NCI-H128 (cell line): ENCODE measurements at regions not wholly inside any gene's neighbourhood (a gene's known extent, or its start where the extent isn't known, plus 50 kb on each side); places are given as distances from the start of the nearest gene placed in this dataset.

Experiments
- DNase-seq: peaks from one replicate; lab custom pipeline; 2025; ENCODE audit not compliant: unreplicated experiment; lab: John Stamatoyannopoulos, UW

DNA sequence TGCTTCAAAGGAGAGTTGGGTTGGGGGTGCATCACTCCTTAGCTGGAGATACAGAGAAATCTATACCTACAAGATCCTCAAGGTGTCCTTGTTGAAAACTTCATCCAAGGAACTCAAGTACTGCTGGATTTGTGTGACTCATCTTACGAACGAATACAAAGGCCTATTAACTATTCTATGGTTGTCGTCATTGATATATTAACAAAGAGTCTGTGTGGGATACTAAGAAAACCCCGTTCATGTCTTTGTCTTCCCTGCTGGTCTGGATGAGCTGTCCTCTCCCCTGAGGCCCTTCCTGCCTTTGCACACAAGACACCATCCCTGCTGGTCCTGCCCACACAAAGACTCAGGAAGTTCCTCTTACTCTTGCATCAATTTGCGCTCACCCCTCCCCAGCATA is 54.9 kb upstream of the IRF2 start:
- no peak for DNase-seq

DNA sequence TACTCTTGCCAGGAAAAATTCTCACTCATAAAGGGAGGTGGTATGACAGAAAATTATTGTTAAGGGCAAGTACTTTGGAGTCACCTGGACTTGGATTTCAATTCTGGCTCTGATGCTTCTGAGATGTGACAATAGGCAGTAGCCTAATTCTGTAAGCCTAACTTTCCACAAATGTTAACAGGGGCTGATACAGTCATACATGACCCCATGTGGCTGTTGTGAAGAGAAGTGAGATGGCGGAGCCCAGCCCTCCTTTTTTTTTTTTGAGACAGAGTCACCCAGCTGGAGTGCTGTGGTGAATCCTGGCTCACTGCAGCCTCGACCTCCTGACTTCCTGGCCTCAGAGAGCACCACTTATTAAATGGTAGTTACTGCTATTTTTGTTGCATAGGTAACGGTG is 54.4 kb upstream of the IRF2 start:
- DNase-seq, result no peak

DNA sequence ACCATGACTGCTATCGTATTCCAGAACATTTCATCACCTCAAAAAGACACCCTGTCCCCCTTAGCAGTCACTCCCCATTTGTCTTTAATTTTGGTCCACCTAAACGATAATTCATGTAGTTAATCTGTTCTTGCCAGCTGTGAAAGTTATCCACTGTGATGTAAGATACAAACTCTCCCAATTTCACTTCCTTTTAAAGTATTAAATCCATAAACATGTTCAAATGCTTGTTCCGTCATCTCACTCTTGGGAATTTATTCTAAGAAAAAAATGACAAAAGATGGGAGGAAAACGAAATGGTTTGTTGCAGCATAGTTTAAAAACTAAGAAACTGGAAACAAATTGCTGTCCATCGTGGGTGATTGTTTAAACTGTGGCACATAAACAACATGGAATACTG is 53.7 kb upstream of the IRF2 start:
- no peak for DNase-seq

DNA sequence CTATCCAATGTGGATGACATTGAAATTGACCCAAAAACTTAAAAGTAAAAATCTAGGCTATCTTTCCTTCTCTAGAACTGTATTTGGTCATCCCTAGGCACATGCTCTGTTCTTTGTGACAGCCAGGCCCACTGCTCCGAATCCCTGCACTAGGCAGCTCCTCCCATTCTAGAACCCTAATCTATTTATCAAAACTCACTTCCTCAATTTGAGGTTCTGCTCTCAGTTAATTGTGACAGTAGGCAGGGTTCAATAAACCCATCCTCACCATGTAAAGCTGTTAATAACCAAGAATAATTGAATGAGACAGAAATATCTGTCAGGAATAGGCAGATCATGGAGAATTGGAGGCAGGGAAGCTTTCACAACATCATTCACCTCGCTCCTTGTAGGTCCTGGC is 51.9 kb upstream of the IRF2 start:
- no peak for DNase-seq
